GM12878 (cell line): ENCODE measurements at regions not wholly inside any gene's neighbourhood (a gene's known extent, or its start where the extent isn't known, plus 50 kb on each side); places are given as distances from the start of the nearest gene placed in this dataset.

Experiments used
- CEBPB ChIP-seq, 2 experiments: fragments of 150-350 bp in 1 of 2; IDR thresholded peaks; 2 replicates each; pipeline ENCODE4 v1.6.1; 2012 to 2014; ENCODE audit warnings: low read depth in 2 of 2, low read length in 2 of 2, borderline replicate concordance in 1 of 2, inconsistent platforms in 1 of 2
- CREB1 ChIP-seq: IDR thresholded peaks from 2 replicates; pipeline ENCODE4 v1.6.1; 2012; ENCODE audit warnings: low read depth, mild to moderate bottlenecking, inconsistent platforms
- EGR1 ChIP-seq, 2 experiments: IDR thresholded peaks; 1 replicate in 1 of 2; 2 replicates in 1 of 2; pipeline ENCODE4 v1.6.1; 2011 to 2012; ENCODE audit warnings: low read depth in 2 of 2, low read length in 2 of 2, borderline replicate concordance in 1 of 2, mild to moderate bottlenecking in 1 of 2, moderate library complexity in 1 of 2
- GABPA ChIP-seq: IDR thresholded peaks from 2 replicates; pipeline ENCODE4 v1.6.1; 2014; ENCODE audit warnings: antibody characterized with exemption, low read depth, mild to moderate bottlenecking, inconsistent platforms
- HDAC6 ChIP-seq: fragments of 200-600 bp; sonication (generic); IDR thresholded peaks from one replicate; pipeline ENCODE4 v1.8.0; 2017; ENCODE audit warnings: antibody characterized with exemption; ENCODE audit not compliant: unreplicated experiment
- MTA3 ChIP-seq: IDR thresholded peaks from 2 replicates; pipeline ENCODE4 v1.6.1; 2012; ENCODE audit warnings: low read length, inconsistent platforms, borderline replicate concordance
- POLR2A ChIP-seq: IDR thresholded peaks from 2 replicates; pipeline ENCODE4 v1.6.1; 2011; ENCODE audit warnings: low read depth, mild to moderate bottlenecking, low read length
- POLR2AphosphoS5 ChIP-seq: IDR thresholded peaks from 2 replicates; pipeline ENCODE4 v1.6.1; 2011; ENCODE audit warnings: mild to moderate bottlenecking, low read length, inconsistent platforms
- SPI1 ChIP-seq: IDR thresholded peaks from 2 replicates; pipeline ENCODE4 v1.6.1; 2011; ENCODE audit warnings: low read depth, mild to moderate bottlenecking, low read length, moderate library complexity, borderline replicate concordance; ENCODE audit not compliant: insufficient read depth
- TBL1XR1 ChIP-seq: IDR thresholded peaks from 2 replicates; pipeline ENCODE4 v1.6.1; 2012; ENCODE audit warnings: low read depth, low read length, improper control_type of control experiment
- TF ChIP-seq, protein P1 (sequence below), 3 experiments: IDR thresholded peaks in 2 of 3; conservative IDR thresholded peaks in 1 of 3; 2 replicates each; pipeline ENCODE4 v1.5.1; 2011; ENCODE audit warnings: low read depth in 3 of 3, low read length in 3 of 3, mild to moderate bottlenecking in 3 of 3, control low read depth in 2 of 3, moderate library complexity in 2 of 3, inconsistent platforms in 1 of 3, mixed read lengths in 1 of 3; ENCODE audit not compliant: control insufficient read depth in 2 of 3, insufficient read depth in 1 of 3; ENCODE audit errors: extremely low read depth in 1 of 3

DNA sequence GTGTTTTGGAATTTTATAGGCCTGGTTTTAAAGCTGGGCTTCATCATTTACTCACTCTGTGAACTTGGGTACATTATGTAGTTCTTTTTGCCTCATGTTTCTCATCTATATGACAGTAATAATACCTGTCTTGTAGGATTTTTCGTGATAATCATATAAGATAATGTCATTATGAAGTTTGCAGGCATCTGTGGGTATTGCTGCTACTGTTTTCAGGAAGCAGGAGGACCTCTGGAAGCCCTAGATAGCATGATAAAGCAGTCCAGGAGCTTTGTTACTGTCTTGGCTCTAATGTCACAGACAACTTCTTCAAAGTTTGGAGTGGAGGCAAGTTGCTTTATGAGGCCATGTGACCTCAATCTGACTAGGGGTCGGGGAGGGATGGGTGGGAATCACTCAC, 145.0 kb upstream of the MEIS2 start:
- TF ChIP-seq GABPA, result no peak
- no peak for TF ChIP-seq TBL1XR1
- TF ChIP-seq, protein P1, sequence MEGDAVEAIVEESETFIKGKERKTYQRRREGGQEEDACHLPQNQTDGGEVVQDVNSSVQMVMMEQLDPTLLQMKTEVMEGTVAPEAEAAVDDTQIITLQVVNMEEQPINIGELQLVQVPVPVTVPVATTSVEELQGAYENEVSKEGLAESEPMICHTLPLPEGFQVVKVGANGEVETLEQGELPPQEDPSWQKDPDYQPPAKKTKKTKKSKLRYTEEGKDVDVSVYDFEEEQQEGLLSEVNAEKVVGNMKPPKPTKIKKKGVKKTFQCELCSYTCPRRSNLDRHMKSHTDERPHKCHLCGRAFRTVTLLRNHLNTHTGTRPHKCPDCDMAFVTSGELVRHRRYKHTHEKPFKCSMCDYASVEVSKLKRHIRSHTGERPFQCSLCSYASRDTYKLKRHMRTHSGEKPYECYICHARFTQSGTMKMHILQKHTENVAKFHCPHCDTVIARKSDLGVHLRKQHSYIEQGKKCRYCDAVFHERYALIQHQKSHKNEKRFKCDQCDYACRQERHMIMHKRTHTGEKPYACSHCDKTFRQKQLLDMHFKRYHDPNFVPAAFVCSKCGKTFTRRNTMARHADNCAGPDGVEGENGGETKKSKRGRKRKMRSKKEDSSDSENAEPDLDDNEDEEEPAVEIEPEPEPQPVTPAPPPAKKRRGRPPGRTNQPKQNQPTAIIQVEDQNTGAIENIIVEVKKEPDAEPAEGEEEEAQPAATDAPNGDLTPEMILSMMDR (IDR thresholded peaks at IDR 0.05 in 2 of 3, conservative IDR thresholded peaks at IDR 0.05 in 1 of 3; ENCODE audit: control insufficient read depth in 2 of 3, extremely low read depth in 1 of 3, insufficient read depth in 1 of 3, low read depth in 3 of 3, low read length in 3 of 3), result no peak
- no peak for TF ChIP-seq POLR2AphosphoS5
- no peak for TF ChIP-seq SPI1
- TF ChIP-seq EGR1 (IDR thresholded peaks at IDR 0.05; ENCODE audit: borderline replicate concordance in 1 of 2, low read depth in 2 of 2, low read length in 2 of 2), result no peak
- no peak for TF ChIP-seq MTA3
- TF ChIP-seq HDAC6, result no peak
- no peak for TF ChIP-seq CEBPB (IDR thresholded peaks at IDR 0.05; ENCODE audit: borderline replicate concordance in 1 of 2, low read depth in 2 of 2, low read length in 2 of 2)
- no peak for TF ChIP-seq CREB1
- TF ChIP-seq POLR2A, result no peak
